ENCODE measurements at regions not wholly inside any gene's neighbourhood (a gene's known extent, or its start where the extent isn't known, plus 50 kb on each side); places are given as distances from the start of the nearest gene placed in this dataset.

- TF ChIP-seq CTCF (IDR thresholded peaks at IDR 0.05; ENCODE audit: poor library complexity, severe bottlenecking), result no peak
- no peak for TF ChIP-seq MXI1 (conservative IDR thresholded peaks at IDR 0.05; ENCODE audit: poor library complexity, severe bottlenecking)
- no peak for TF ChIP-seq SMC3 (conservative IDR thresholded peaks at IDR 0.05; ENCODE audit: poor library complexity)
- TF ChIP-seq TAF1 (IDR thresholded peaks at IDR 0.05; ENCODE audit: low read depth), result no peak
- no peak for TF ChIP-seq REST (IDR thresholded peaks at IDR 0.05; ENCODE audit: borderline replicate concordance)
- no peak for TF ChIP-seq RAD21 (conservative IDR thresholded peaks at IDR 0.05)
- no peak for TF ChIP-seq EP300 (conservative IDR thresholded peaks at IDR 0.05; ENCODE audit: poor library complexity, severe bottlenecking)
- TF ChIP-seq EZH2 (IDR thresholded peaks at IDR 0.05; ENCODE audit: borderline replicate concordance, insufficient read depth, low read length, poor library complexity, severe bottlenecking), result no peak
- no peak for TF ChIP-seq POLR2AphosphoS5 (IDR thresholded peaks at IDR 0.05)
- H3K9me3 ChIP-seq (ENCODE audit: low read length), result no peaks in the 10 kb centered on the region
- no peak overlapping the region for H3K4me3 ChIP-seq (ENCODE audit: low read length)
- no peak overlapping the region for H3K4me2 ChIP-seq (ENCODE audit: low read length)
- H3F3A ChIP-seq (ENCODE audit: insufficient read depth, low read length, poor library complexity, severe bottlenecking), result no peaks in the 10 kb centered on the region
- no peak overlapping the region for H2AFZ ChIP-seq (ENCODE audit: low read depth, low read length)
- H3K27me3 ChIP-seq (ENCODE audit: insufficient read depth, low read depth, low read length), result no peaks in the 10 kb centered on the region
- H4K20me1 ChIP-seq (ENCODE audit: insufficient read depth), result no peaks in the 10 kb centered on the region
- no peaks in the 10 kb centered on the region for H3K36me3 ChIP-seq (ENCODE audit: insufficient read depth, low read length)
- H3K9me2 ChIP-seq (ENCODE audit: insufficient read depth, low read length), result no peaks in the 10 kb centered on the region
- no peaks in the 10 kb centered on the region for H3K79me2 ChIP-seq (replicated peaks; ENCODE audit: insufficient read depth, low read length)
- no peak overlapping the region for H3K9ac ChIP-seq (ENCODE audit: low read length)
- no peak overlapping the region for H3K27ac ChIP-seq (ENCODE audit: low read length)
These were observed 410.3 kb upstream of the RGMB start for GRCh38 chr5:98363157-98363556.

GRCh38 chr5:98364549-98364948 is 408.9 kb upstream of the RGMB start:
- no peak for TF ChIP-seq RAD21 (conservative IDR thresholded peaks at IDR 0.05)
- no peak for TF ChIP-seq REST (IDR thresholded peaks at IDR 0.05; ENCODE audit: borderline replicate concordance)
- TF ChIP-seq MXI1 (conservative IDR thresholded peaks at IDR 0.05; ENCODE audit: poor library complexity, severe bottlenecking), result no peak
- TF ChIP-seq EZH2 (IDR thresholded peaks at IDR 0.05; ENCODE audit: borderline replicate concordance, insufficient read depth, low read length, poor library complexity, severe bottlenecking), result no peak
- no peak for TF ChIP-seq TAF1 (IDR thresholded peaks at IDR 0.05; ENCODE audit: low read depth)
- no peak for TF ChIP-seq EP300 (conservative IDR thresholded peaks at IDR 0.05; ENCODE audit: poor library complexity, severe bottlenecking)
- TF ChIP-seq SMC3 (conservative IDR thresholded peaks at IDR 0.05; ENCODE audit: poor library complexity), result no peak
- TF ChIP-seq CTCF (IDR thresholded peaks at IDR 0.05; ENCODE audit: poor library complexity, severe bottlenecking), result no peak
- no peak for TF ChIP-seq POLR2AphosphoS5 (IDR thresholded peaks at IDR 0.05)
- no peak overlapping the region for H3K9ac ChIP-seq (ENCODE audit: low read length)
- no peaks in the 10 kb centered on the region for H3K9me2 ChIP-seq (ENCODE audit: insufficient read depth, low read length)
- H3K9me3 ChIP-seq (ENCODE audit: low read length), result no peaks in the 10 kb centered on the region
- no peak overlapping the region for H3K27ac ChIP-seq (ENCODE audit: low read length)
- H4K20me1 ChIP-seq (ENCODE audit: insufficient read depth), result no peaks in the 10 kb centered on the region
- H3K4me3 ChIP-seq (ENCODE audit: low read length), result no peak overlapping the region
- no peaks in the 10 kb centered on the region for H3K36me3 ChIP-seq (ENCODE audit: insufficient read depth, low read length)
- H2AFZ ChIP-seq (ENCODE audit: low read depth, low read length), result no peak overlapping the region
- H3F3A ChIP-seq (ENCODE audit: insufficient read depth, low read length, poor library complexity, severe bottlenecking), result no peaks in the 10 kb centered on the region
- no peak overlapping the region for H3K4me2 ChIP-seq (ENCODE audit: low read length)
- no peaks in the 10 kb centered on the region for H3K79me2 ChIP-seq (replicated peaks; ENCODE audit: insufficient read depth, low read length)
- no peaks in the 10 kb centered on the region for H3K27me3 ChIP-seq (ENCODE audit: insufficient read depth, low read depth, low read length)
